NB4 (cell line): ENCODE measurements at regions not wholly inside any gene's neighbourhood (a gene's known extent, or its start where the extent isn't known, plus 50 kb on each side); places are given as distances from the start of the nearest gene placed in this dataset.

ENCODE experiments used
- DNase-seq: peaks from one replicate; pipeline ENCODE4 v3.0.0; 2010; ENCODE audit warnings: low read depth
- H3K4me3 ChIP-seq: one replicate; pipeline ENCODE4 v1.5.1; 2011; ENCODE audit warnings: mild to moderate bottlenecking, low read depth, low read length, moderate library complexity
- MYC ChIP-seq: IDR thresholded peaks from 2 replicates; pipeline ENCODE4 v1.6.1; 2011; ENCODE audit warnings: low read depth, low read length
- POLR2A ChIP-seq: IDR thresholded peaks from 2 replicates; pipeline ENCODE4 v1.6.1; 2011; ENCODE audit warnings: mild to moderate bottlenecking; ENCODE audit not compliant: insufficient read length; ENCODE audit errors: extremely low read depth
- TF ChIP-seq, protein P1 (sequence below): IDR thresholded peaks from one replicate; pipeline ENCODE4 v1.5.1; 2012; ENCODE audit warnings: low read depth, low read length
- TF ChIP-seq, protein P2 (sequence below): IDR thresholded peaks from 2 replicates; pipeline ENCODE4 v1.6.1; 2011; ENCODE audit warnings: low read depth, low read length

DNA sequence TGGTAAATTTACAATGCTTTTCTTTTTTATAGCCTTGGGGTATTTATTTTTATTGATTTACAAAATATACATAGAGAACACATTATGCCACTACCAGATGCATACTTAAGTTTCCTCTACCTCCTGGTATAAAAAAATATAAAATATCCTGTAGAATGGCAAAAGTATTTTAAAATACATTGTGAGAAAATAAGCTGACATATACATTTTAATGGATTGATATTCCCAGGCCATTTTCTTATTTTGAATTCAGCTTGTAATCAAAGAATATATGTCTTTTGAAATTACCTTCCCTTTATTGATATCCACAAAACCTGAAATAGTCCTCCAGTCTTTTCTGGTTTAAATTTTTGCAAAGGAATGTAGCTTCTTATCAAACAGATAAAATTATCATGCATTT, 923.9 kb downstream of the CDH18 start:
- DNase-seq = no peak
- TF ChIP-seq MYC = no peak
- TF ChIP-seq, protein P1, sequence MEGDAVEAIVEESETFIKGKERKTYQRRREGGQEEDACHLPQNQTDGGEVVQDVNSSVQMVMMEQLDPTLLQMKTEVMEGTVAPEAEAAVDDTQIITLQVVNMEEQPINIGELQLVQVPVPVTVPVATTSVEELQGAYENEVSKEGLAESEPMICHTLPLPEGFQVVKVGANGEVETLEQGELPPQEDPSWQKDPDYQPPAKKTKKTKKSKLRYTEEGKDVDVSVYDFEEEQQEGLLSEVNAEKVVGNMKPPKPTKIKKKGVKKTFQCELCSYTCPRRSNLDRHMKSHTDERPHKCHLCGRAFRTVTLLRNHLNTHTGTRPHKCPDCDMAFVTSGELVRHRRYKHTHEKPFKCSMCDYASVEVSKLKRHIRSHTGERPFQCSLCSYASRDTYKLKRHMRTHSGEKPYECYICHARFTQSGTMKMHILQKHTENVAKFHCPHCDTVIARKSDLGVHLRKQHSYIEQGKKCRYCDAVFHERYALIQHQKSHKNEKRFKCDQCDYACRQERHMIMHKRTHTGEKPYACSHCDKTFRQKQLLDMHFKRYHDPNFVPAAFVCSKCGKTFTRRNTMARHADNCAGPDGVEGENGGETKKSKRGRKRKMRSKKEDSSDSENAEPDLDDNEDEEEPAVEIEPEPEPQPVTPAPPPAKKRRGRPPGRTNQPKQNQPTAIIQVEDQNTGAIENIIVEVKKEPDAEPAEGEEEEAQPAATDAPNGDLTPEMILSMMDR = no peak
- TF ChIP-seq, protein P2, sequence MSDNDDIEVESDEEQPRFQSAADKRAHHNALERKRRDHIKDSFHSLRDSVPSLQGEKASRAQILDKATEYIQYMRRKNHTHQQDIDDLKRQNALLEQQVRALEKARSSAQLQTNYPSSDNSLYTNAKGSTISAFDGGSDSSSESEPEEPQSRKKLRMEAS = no peak
- no peak for TF ChIP-seq POLR2A
- H3K4me3 ChIP-seq = no peak overlapping the region

DNA sequence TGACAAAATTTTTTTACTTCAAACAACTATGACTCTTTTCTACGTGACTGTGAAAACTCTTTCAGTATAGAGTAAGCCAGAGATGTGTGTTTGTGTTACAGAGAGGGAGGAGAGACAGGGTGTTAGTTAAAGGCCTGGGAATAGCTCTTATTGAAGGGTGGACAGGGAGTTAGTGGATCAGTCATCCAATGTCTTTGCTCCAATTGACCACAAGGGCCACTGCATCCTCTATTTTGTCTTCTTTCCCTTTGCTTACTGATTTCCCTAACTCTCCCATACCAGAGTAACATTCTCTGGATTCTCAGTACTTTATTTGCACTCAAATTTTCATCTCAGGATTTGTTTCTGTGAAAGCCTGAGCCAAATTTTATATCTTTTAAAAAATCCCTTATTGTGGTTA, 920.3 kb downstream of the CDH18 start:
- TF ChIP-seq POLR2A = no peak
- TF ChIP-seq, protein P1 = no peak
- TF ChIP-seq MYC = no peak
- TF ChIP-seq, protein P2 = no peak
- no peak overlapping the region for H3K4me3 ChIP-seq
- no peak for DNase-seq

DNA sequence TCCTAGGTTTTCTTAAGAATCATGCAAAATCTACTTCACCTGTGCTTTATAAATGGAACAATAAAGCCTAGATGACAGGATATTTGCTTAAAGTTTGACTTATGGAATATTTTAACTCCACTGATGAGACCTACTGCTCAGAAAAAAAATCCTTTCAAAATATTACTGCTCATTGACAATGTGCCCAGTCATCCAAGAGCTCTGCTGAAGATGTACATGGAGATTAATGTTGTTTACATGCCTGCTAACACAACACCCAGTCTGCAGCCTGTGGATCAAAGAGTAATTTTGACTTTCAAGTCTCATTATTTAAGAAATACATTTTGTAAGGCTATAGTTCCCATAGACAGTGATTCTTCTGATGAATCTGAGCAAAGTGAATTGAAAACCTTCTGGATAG, 889.6 kb downstream of the CDH18 start:
- no peak overlapping the region for H3K4me3 ChIP-seq
- TF ChIP-seq, protein P1 = no peak
- TF ChIP-seq, protein P2 = no peak
- TF ChIP-seq MYC = no peak
- TF ChIP-seq POLR2A = no peak
- DNase-seq = no peak

DNA sequence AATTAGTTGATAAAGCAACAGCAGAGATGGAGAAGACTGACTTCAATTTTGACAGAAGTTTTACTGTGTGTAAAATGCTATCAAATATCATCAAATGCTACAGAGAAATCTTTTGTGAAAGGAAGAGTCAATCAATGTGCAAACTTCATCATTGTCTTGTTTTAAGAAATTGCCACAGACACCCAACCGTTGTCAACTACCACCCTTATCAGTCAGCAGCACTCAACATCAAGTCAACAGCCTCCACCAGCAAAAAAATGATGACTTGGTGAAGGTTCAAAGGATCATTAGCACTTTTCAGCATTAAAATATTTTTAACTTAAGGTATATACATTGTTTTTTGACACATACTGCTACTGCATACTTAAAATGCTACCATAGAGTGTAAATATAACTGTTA, 888.8 kb downstream of the CDH18 start:
- no peak for TF ChIP-seq POLR2A
- no peak for TF ChIP-seq MYC
- TF ChIP-seq, protein P1 = no peak
- TF ChIP-seq, protein P2 = no peak
- no peak overlapping the region for H3K4me3 ChIP-seq
- DNase-seq = no peak

DNA sequence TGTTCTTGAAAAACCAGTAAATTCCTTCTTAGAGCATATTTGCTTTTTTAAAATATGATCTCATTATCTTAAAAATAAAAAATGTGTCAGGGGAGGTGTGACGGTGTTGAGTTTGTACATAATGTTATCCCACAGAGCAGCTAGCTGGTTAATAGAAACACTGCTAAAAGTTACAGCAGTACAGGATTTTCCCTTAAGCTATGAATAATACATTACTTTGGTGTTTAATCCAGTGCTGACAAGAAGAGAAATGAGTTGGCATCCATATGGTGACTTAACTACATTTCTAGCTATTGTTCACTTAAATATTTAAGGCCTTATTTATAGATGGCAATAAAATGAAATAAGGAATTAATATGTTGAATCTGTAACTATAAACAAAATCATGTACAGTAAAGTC, 883.1 kb downstream of the CDH18 start:
- no peak for DNase-seq
- TF ChIP-seq, protein P1 = no peak
- TF ChIP-seq POLR2A (no peak), MYC (no peak)
- TF ChIP-seq, protein P2 = no peak
- H3K4me3 ChIP-seq = no peak overlapping the region

DNA sequence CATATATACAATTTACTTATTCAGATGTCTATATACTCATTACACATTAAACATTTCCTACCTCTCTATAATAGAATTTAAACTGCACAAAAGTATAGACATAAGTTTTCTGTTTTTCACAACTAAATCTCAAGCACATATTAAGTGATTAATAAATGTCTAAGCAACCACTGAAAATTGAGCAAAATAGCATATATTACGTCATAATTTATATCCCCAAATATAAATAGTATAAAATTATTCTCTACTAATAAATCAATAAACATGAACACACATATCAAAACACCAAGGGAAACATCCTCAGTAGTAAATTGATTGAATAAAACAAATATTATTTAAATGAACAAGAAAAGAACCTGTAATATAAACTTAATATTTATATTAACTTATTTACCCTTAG, 865.1 kb downstream of the CDH18 start:
- TF ChIP-seq, protein P2 = no peak
- TF ChIP-seq POLR2A (no peak), MYC (no peak)
- TF ChIP-seq, protein P1 = no peak
- H3K4me3 ChIP-seq = no peak overlapping the region
- DNase-seq = no peak
